HEK293 (cell line): ENCODE measurements at regions not wholly inside any gene's neighbourhood (a gene's known extent, or its start where the extent isn't known, plus 50 kb on each side); places are given as distances from the start of the nearest gene placed in this dataset.
A peak's percentile ranks its signal among the peaks of the same experiment; 100 is the strongest.

Experiments
- CTCF ChIA-PET: fragments of 350-600 bp; formaldehyde crosslinking; extraction: SDS; loops from one replicate; lab custom pipeline; 2021; ENCODE audit warnings: antibody characterized with exemption; lab: Yijun Ruan, JAX
- POLR2A ChIA-PET: fragments of 300-600 bp; formaldehyde crosslinking; extraction: SDS; loops from one replicate; lab custom pipeline; 2020; ENCODE audit warnings: antibody characterized with exemption, inconsistent platforms; lab: Yijun Ruan, JAX
- H3K27ac ChIP-seq: fragments of 200-500 bp; sonication (Bioruptor generic); 2 replicates; pipeline ENCODE4 v1.5.1; 2014; ENCODE audit warnings: low read depth, low read length, control low read depth, inconsistent platforms; ENCODE audit errors: extremely low read depth
- H3K36me3 ChIP-seq, 2 experiments: fragments of 200-500 bp in 1 of 2; sonication (Bioruptor generic) in 1 of 2; 1 replicate in 1 of 2; 2 replicates in 1 of 2; pipeline ENCODE4 v1.5.1; 2014 to 2017; ENCODE audit warnings: inconsistent platforms in 2 of 2, low read length in 2 of 2; ENCODE audit not compliant: control insufficient read depth in 2 of 2, insufficient read depth in 1 of 2
- H3K4me1 ChIP-seq: fragments of 200-500 bp; sonication (Bioruptor generic); 2 replicates; pipeline ENCODE4 v1.5.1; 2014; ENCODE audit warnings: mild to moderate bottlenecking, low read length, inconsistent platforms; ENCODE audit not compliant: control insufficient read depth, insufficient read depth
- H3K4me3 ChIP-seq: 2 replicates; pipeline ENCODE4 v1.5.1; 2011; ENCODE audit warnings: low read depth, mild to moderate bottlenecking, control low read depth, low read length, moderate library complexity
- H3K9me3 ChIP-seq: fragments of 200-500 bp; sonication (Bioruptor generic); 2 replicates; pipeline ENCODE4 v1.5.1; 2014; ENCODE audit warnings: low read depth, low read length, inconsistent platforms; ENCODE audit not compliant: control insufficient read depth, insufficient read depth
- GFI1B ChIP-seq: fragments of 450-650 bp; formaldehyde crosslinking; IDR thresholded peaks from 2 replicates; pipeline ENCODE4 v1.5.1; 2016; ENCODE audit warnings: missing biosample characterization, missing genetic modification characterization
- GLIS1 ChIP-seq: fragments of 450-650 bp; formaldehyde crosslinking; IDR thresholded peaks from 2 replicates; pipeline ENCODE4 v1.5.1; 2016; ENCODE audit warnings: missing biosample characterization, missing genetic modification characterization
- KLF17 ChIP-seq: fragments of 450-650 bp; formaldehyde crosslinking; IDR thresholded peaks from 2 replicates; pipeline ENCODE4 v1.5.1; 2016; ENCODE audit warnings: missing biosample characterization, missing genetic modification characterization
- KLF8 ChIP-seq: fragments of 450-650 bp; formaldehyde crosslinking; IDR thresholded peaks from 2 replicates; pipeline ENCODE4 v1.5.1; 2016; ENCODE audit warnings: missing biosample characterization, missing genetic modification characterization
- REPIN1 ChIP-seq: fragments of 450-650 bp; formaldehyde crosslinking; IDR thresholded peaks from 2 replicates; pipeline ENCODE4 v1.5.1; 2017; ENCODE audit warnings: missing biosample characterization, missing genetic modification characterization, low read depth
- SALL2 ChIP-seq: fragments of 450-650 bp; formaldehyde crosslinking; IDR thresholded peaks from 2 replicates; pipeline ENCODE4 v1.5.0; 2017; ENCODE audit warnings: missing biosample characterization, mild to moderate bottlenecking, missing genetic modification characterization, borderline replicate concordance
- ZBTB17 ChIP-seq: fragments of 450-650 bp; formaldehyde crosslinking; IDR thresholded peaks from 2 replicates; pipeline ENCODE4 v1.5.1; 2016; ENCODE audit warnings: missing biosample characterization, missing genetic modification characterization
- ZFP3 ChIP-seq: fragments of 450-650 bp; formaldehyde crosslinking; IDR thresholded peaks from 2 replicates; pipeline ENCODE4 v1.5.1; 2016; ENCODE audit warnings: low read depth, missing biosample characterization, missing genetic modification characterization
- ZFP37 ChIP-seq: fragments of 450-650 bp; formaldehyde crosslinking; IDR thresholded peaks from 2 replicates; pipeline ENCODE4 v1.5.1; 2016; ENCODE audit warnings: missing biosample characterization, missing genetic modification characterization
- ZNF221 ChIP-seq: fragments of 450-650 bp; formaldehyde crosslinking; IDR thresholded peaks from 2 replicates; pipeline ENCODE4 v1.5.1; 2017; ENCODE audit warnings: missing biosample characterization, missing genetic modification characterization, borderline replicate concordance
- ZNF239 ChIP-seq: fragments of 450-650 bp; formaldehyde crosslinking; IDR thresholded peaks from 2 replicates; pipeline ENCODE4 v1.5.1; 2016; ENCODE audit warnings: missing biosample characterization, missing genetic modification characterization
- ZNF24 ChIP-seq: fragments of 450-650 bp; formaldehyde crosslinking; IDR thresholded peaks from 2 replicates; pipeline ENCODE4 v1.5.1; 2016; ENCODE audit warnings: missing biosample characterization, missing genetic modification characterization
- ZNF280C ChIP-seq: fragments of 450-650 bp; formaldehyde crosslinking; IDR thresholded peaks from 2 replicates; pipeline ENCODE4 v1.5.1; 2016; ENCODE audit warnings: missing biosample characterization, missing genetic modification characterization
- ZNF37A ChIP-seq: fragments of 450-650 bp; IDR thresholded peaks from 2 replicates; pipeline ENCODE4 v1.5.1; 2018; ENCODE audit warnings: missing biosample characterization, missing genetic modification characterization
- ZNF501 ChIP-seq: fragments of 450-650 bp; formaldehyde crosslinking; IDR thresholded peaks from 2 replicates; pipeline ENCODE4 v1.5.1; 2016; ENCODE audit warnings: missing biosample characterization, missing genetic modification characterization
- ZNF596 ChIP-seq: fragments of 450-650 bp; IDR thresholded peaks from 2 replicates; pipeline ENCODE4 v1.5.0; 2018; ENCODE audit warnings: missing biosample characterization, mild to moderate bottlenecking, missing genetic modification characterization, moderate library complexity
- ZNF626 ChIP-seq: fragments of 450-650 bp; sonication (Bioruptor Pico); formaldehyde crosslinking; IDR thresholded peaks from 2 replicates; pipeline ENCODE4 v1.5.1; 2018; ENCODE audit warnings: missing biosample characterization, missing genetic modification characterization, inconsistent platforms
- ZNF629 ChIP-seq: fragments of 450-650 bp; formaldehyde crosslinking; IDR thresholded peaks from 2 replicates; pipeline ENCODE4 v1.5.1; 2017; ENCODE audit warnings: missing biosample characterization, missing genetic modification characterization
- ZNF645 ChIP-seq: fragments of 450-650 bp; formaldehyde crosslinking; IDR thresholded peaks from 2 replicates; pipeline ENCODE4; 2016; ENCODE audit warnings: missing biosample characterization, missing genetic modification characterization
- ZNF660 ChIP-seq: fragments of 450-650 bp; IDR thresholded peaks from 2 replicates; pipeline ENCODE4 v1.5.1; 2018; ENCODE audit warnings: missing biosample characterization, mild to moderate bottlenecking, missing genetic modification characterization
- ZSCAN4 ChIP-seq: fragments of 450-650 bp; formaldehyde crosslinking; IDR thresholded peaks from 2 replicates; pipeline ENCODE4 v1.5.1; 2017; ENCODE audit warnings: missing biosample characterization, missing genetic modification characterization
- ZXDB ChIP-seq: fragments of 450-650 bp; formaldehyde crosslinking; IDR thresholded peaks from 2 replicates; pipeline ENCODE4 v1.5.1; 2016; ENCODE audit warnings: missing biosample characterization, missing genetic modification characterization
- TF ChIP-seq, protein P1 (sequence below): fragments of 450-650 bp; formaldehyde crosslinking; IDR thresholded peaks from 2 replicates; pipeline ENCODE4 v1.5.1; 2016; ENCODE audit warnings: missing biosample characterization, missing genetic modification characterization

DNA sequence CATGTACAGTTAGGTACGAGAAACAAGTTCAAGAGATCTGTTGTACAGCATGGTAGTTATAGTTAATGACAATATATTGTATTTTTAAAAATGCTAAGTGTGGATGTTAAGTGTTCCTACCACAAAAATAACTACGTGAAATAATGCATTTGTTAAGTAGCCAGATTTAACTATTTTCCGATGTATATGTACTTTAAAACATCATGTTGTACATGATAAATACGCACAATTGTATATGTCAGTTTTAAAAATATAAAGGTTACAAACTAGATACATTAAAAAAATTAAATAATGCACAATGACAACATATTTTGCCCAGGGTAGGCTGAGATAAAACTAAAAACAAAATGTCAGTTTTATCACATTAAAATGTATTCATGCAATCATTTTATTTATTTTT is 285.1 kb upstream of the DCN start:
- no peaks in the 10 kb centered on the region for H3K36me3 ChIP-seq
- ChIA-PET POLR2A (no interaction called here), CTCF (no interaction called here)

GRCh38 chr12:91461061-91461460 is 278.4 kb upstream of the DCN start:
- TF ChIP-seq ZNF645 (tag by site-specific recombination) (no peak), ZNF501 (tag by site-specific recombination) (no peak), REPIN1 (no peak), ZBTB17 (tag by site-specific recombination) (no peak), ZSCAN4 (tag by site-specific recombination) (no peak), ZNF239 (tag by site-specific recombination) (no peak), ZNF626 (tag by site-specific recombination) (no peak)
- H3K9me3 ChIP-seq: no peaks in the 10 kb centered on the region
- H3K4me1 ChIP-seq: no peaks in the 10 kb centered on the region; the same call in 1 of the 2 replicates
- no peak overlapping the region for H3K27ac ChIP-seq
- ChIA-PET CTCF (no interaction called here), POLR2A (no interaction called here)
- H3K4me3 ChIP-seq: no peak overlapping the region
- no peaks in the 10 kb centered on the region for H3K36me3 ChIP-seq

More for the DNA sequence above, 285.1 kb upstream of the DCN start:
- H3K4me1 ChIP-seq: no peaks in the 10 kb centered on the region
- H3K27ac ChIP-seq: no peak overlapping the region
- H3K4me3 ChIP-seq: no peak overlapping the region
- no peaks in the 10 kb centered on the region for H3K9me3 ChIP-seq
- no peak for TF ChIP-seq ZNF626 (tag by site-specific recombination)
- no peak for TF ChIP-seq ZNF660
- TF ChIP-seq SALL2: no peak

GRCh38 chr12:91460469-91460868 is 277.9 kb upstream of the DCN start:
- no peaks in the 10 kb centered on the region for H3K36me3 ChIP-seq
- no peaks in the 10 kb centered on the region; the same call in 1 of the 2 replicates for H3K4me1 ChIP-seq
- POLR2A ChIA-PET: no interaction called here
- H3K27ac ChIP-seq: no peak overlapping the region
- H3K4me3 ChIP-seq: no peak overlapping the region
- no peak for TF ChIP-seq ZNF280C (tag by site-specific recombination)
- TF ChIP-seq GLIS1 (tag by site-specific recombination): peak; percentile 39; the same call in 1 of the 2 replicates
- CTCF ChIA-PET: no interaction called here
- no peaks in the 10 kb centered on the region for H3K9me3 ChIP-seq

DNA sequence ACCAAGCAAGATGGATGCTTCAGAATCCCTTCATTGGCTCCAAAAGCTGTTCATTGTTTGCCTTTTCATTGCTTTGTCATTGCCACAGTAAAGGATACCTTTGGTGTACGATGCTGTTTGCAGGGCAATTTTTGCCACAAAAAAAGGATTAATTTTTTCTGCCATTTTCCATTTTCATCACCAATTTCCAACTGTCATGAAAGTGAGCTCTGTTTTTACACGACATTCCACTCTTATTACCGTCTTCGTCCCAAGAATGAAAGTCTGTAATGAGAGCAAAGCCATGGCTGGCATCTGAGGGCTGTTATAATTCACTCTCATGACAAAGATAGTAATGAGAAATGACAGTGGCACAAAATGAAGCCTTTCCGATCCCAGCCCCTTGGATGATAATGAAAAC is 272.7 kb upstream of the DCN start:
- ChIA-PET CTCF (interaction anchor here (0.6 kb wide), 1 partner anchor 63 kb away, joined by 4 read pairs; no protein-coding TSS in a partner anchor), POLR2A (no interaction called here)
- H3K4me3 ChIP-seq: no peak overlapping the region
- no peaks in the 10 kb centered on the region for H3K4me1 ChIP-seq
- H3K9me3 ChIP-seq: no peaks in the 10 kb centered on the region; the same call in 1 of the 2 replicates
- no peaks in the 10 kb centered on the region for H3K36me3 ChIP-seq
- no peak overlapping the region for H3K27ac ChIP-seq
- TF ChIP-seq KLF8: no peak
- no peak for TF ChIP-seq ZXDB (tag by site-specific recombination)
- TF ChIP-seq ZNF596: no peak
- no peak for TF ChIP-seq GFI1B (tag by site-specific recombination)
- TF ChIP-seq, protein P1, sequence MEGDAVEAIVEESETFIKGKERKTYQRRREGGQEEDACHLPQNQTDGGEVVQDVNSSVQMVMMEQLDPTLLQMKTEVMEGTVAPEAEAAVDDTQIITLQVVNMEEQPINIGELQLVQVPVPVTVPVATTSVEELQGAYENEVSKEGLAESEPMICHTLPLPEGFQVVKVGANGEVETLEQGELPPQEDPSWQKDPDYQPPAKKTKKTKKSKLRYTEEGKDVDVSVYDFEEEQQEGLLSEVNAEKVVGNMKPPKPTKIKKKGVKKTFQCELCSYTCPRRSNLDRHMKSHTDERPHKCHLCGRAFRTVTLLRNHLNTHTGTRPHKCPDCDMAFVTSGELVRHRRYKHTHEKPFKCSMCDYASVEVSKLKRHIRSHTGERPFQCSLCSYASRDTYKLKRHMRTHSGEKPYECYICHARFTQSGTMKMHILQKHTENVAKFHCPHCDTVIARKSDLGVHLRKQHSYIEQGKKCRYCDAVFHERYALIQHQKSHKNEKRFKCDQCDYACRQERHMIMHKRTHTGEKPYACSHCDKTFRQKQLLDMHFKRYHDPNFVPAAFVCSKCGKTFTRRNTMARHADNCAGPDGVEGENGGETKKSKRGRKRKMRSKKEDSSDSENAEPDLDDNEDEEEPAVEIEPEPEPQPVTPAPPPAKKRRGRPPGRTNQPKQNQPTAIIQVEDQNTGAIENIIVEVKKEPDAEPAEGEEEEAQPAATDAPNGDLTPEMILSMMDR (tag by site-specific recombination): no peak
- TF ChIP-seq ZNF37A (tag by site-specific recombination): no peak
- TF ChIP-seq ZFP3 (tag by site-specific recombination): no peak
- no peak for TF ChIP-seq ZNF24 (tag by site-specific recombination)
- TF ChIP-seq ZBTB17 (tag by site-specific recombination): no peak
- no peak for TF ChIP-seq ZFP37 (tag by site-specific recombination)
- no peak for TF ChIP-seq KLF17 (tag by site-specific recombination)
- TF ChIP-seq ZNF629 (tag by site-specific recombination): no peak
- no peak for TF ChIP-seq ZNF221 (tag by site-specific recombination)
